Esophagus squamous epithelium (tissue), 5 donors: ENCODE measurements at regions not wholly inside any gene's neighbourhood (a gene's known extent, or its start where the extent isn't known, plus 50 kb on each side); places are given as distances from the start of the nearest gene placed in this dataset.

Experiments used
- DNase-seq: peaks from one replicate; lab custom pipeline; 2025; lab: John Stamatoyannopoulos, UW
- H3K27ac ChIP-seq, 4 donors: fragments of 200-600 bp; sonication (generic); one replicate each; pipeline ENCODE4 v1.5.1; 2016 to 2019; ENCODE audit warnings: mild to moderate bottlenecking in 1 of 4
- H3K27me3 ChIP-seq, 4 donors: fragments of 200-600 bp; sonication (generic); 1 replicate in 3 of 4; 2 replicates in 1 of 4; pipeline versions ENCODE4 v1.5.1 to v1.6.0; 2017 to 2021; ENCODE audit warnings: antibody characterized with exemption in 1 of 4
- H3K36me3 ChIP-seq, 3 donors: fragments of 200-600 bp; sonication (generic); one replicate each; pipeline ENCODE4 v1.5.1; 2016 to 2019
- H3K4me1 ChIP-seq, 3 donors: fragments of 200-600 bp; sonication (generic); one replicate each; pipeline ENCODE4 v1.5.1; 2017 to 2019
- H3K4me3 ChIP-seq, 4 donors: fragments of 200-600 bp; sonication (generic); 1 replicate in 3 of 4; 2 replicates in 1 of 4; pipeline ENCODE4 v1.5.1; 2016 to 2019; ENCODE audit warnings: mild to moderate bottlenecking in 2 of 4, moderate library complexity in 1 of 4
- H3K9me3 ChIP-seq, 3 donors: fragments of 200-600 bp; sonication (generic); one replicate each; pipeline ENCODE4 v1.5.1; 2016 to 2019
- CTCF ChIP-seq, 6 experiments: fragments of 450-650 bp in 4 of 6; fragments of 200-600 bp in 2 of 6; sonication (generic) in 2 of 6; IDR thresholded peaks; one replicate each; pipeline ENCODE4 v1.5.1; 2016 to 2019; ENCODE audit warnings: antibody characterized with exemption in 6 of 6, mild to moderate bottlenecking in 4 of 6, moderate library complexity in 4 of 6
- POLR2A ChIP-seq, 4 donors: fragments of 450-650 bp; IDR thresholded peaks; one replicate each; pipeline ENCODE4 v1.6.1; 2017; ENCODE audit warnings: antibody characterized with exemption in 4 of 4, mild to moderate bottlenecking in 4 of 4, moderate library complexity in 3 of 4
- WGBS, 2 donors: methylation state at CpG; one replicate each; pipeline ENCODE4 v1.1.5; 2018; 5-methylcytosine and 5-hydroxymethylcytosine counted together
- intact Hi-C: fragments of 100-400 bp; cut with DNase I; formaldehyde crosslinking; loops from one replicate; pipeline ENCODE4 v1.15.0; 2022
- donor health status: DM: yes; HTN: yes; CAD: no.

GRCh38 chr14:43243168-43243567 is 1263.9 kb downstream of the FSCB start:
- intact Hi-C loops: no loop called here
- H3K4me3 ChIP-seq: no peak overlapping the region
- no peak for DNase-seq
- no peaks in the 10 kb centered on the region for H3K27me3 ChIP-seq
- H3K27ac ChIP-seq: no peak overlapping the region
- TF ChIP-seq CTCF (IDR thresholded peaks at IDR 0.05) (no peak), POLR2A (IDR thresholded peaks at IDR 0.05) (no peak)
- no peaks in the 10 kb centered on the region for H3K36me3 ChIP-seq
- no peaks in the 10 kb centered on the region for H3K4me1 ChIP-seq
- no peaks in the 10 kb centered on the region for H3K9me3 ChIP-seq
- 81 to 86% methylated on average over 1 of the region's 1 CpG for WGBS, 2 donors

- DNase-seq: no peak
- Histone ChIP-seq H3K27ac (no peak overlapping the region), H3K9me3 (no peaks in the 10 kb centered on the region), H3K27me3 (no peaks in the 10 kb centered on the region), H3K4me1 (no peaks in the 10 kb centered on the region), H3K4me3 (no peak overlapping the region), H3K36me3 (no peaks in the 10 kb centered on the region)
- intact Hi-C loops: no loop called here
- no peak for TF ChIP-seq POLR2A (IDR thresholded peaks at IDR 0.05)
- no peak for TF ChIP-seq CTCF (IDR thresholded peaks at IDR 0.05)
- WGBS, 2 donors: 80 to 86% methylated on average over 2 of the region's 2 CpGs
These were observed 1274.8 kb downstream of the FSCB start for GRCh38 chr14:43232261-43232660.

GRCh38 chr14:43215524-43215923 is 1291.6 kb downstream of the FSCB start:
- H3K4me3 ChIP-seq: no peak overlapping the region
- no peaks in the 10 kb centered on the region for H3K4me1 ChIP-seq
- DNase-seq: no peak
- H3K27me3 ChIP-seq: no peaks in the 10 kb centered on the region
- no peaks in the 10 kb centered on the region for H3K36me3 ChIP-seq
- 62 to 64% methylated on average over 2 of the region's 2 CpGs for WGBS, 2 donors
- H3K27ac ChIP-seq: no peak overlapping the region
- peaks cover 0 to 9% (median 0%) of the 10 kb centered on the region in 3 donors for H3K9me3 ChIP-seq
- intact Hi-C loops: no loop called here
- TF ChIP-seq POLR2A (IDR thresholded peaks at IDR 0.05): no peak
- no peak for TF ChIP-seq CTCF (IDR thresholded peaks at IDR 0.05)

GRCh38 chr14:43207189-43207588 is 1299.9 kb downstream of the FSCB start:
- WGBS, 2 donors: 75 to 82% methylated on average over 2 of the region's 2 CpGs
- H3K4me1 ChIP-seq: no peaks in the 10 kb centered on the region
- intact Hi-C loops: no loop called here
- TF ChIP-seq POLR2A (IDR thresholded peaks at IDR 0.05): no peak
- TF ChIP-seq CTCF (IDR thresholded peaks at IDR 0.05): no peak
- H3K27ac ChIP-seq: no peak overlapping the region
- no peak for DNase-seq
- H3K36me3 ChIP-seq: no peaks in the 10 kb centered on the region
- no peaks in the 10 kb centered on the region for H3K9me3 ChIP-seq
- H3K4me3 ChIP-seq: no peak overlapping the region
- no peaks in the 10 kb centered on the region for H3K27me3 ChIP-seq

GRCh38 chr14:43204816-43205215 is 1302.3 kb downstream of the FSCB start:
- Histone ChIP-seq H3K36me3 (no peaks in the 10 kb centered on the region), H3K4me3 (no peak overlapping the region), H3K9me3 (no peaks in the 10 kb centered on the region), H3K4me1 (no peaks in the 10 kb centered on the region), H3K27me3 (no peaks in the 10 kb centered on the region), H3K27ac (no peak overlapping the region)
- intact Hi-C loops: no loop called here
- no peak for DNase-seq
- TF ChIP-seq CTCF (IDR thresholded peaks at IDR 0.05): no peak
- no peak for TF ChIP-seq POLR2A (IDR thresholded peaks at IDR 0.05)
- 43 to 47% methylated on average over 2 of the region's 2 CpGs for WGBS, 2 donors
